ENCODE measurements at regions not wholly inside any gene's neighbourhood (a gene's known extent, or its start where the extent isn't known, plus 50 kb on each side); places are given as distances from the start of the nearest gene placed in this dataset.

DNA sequence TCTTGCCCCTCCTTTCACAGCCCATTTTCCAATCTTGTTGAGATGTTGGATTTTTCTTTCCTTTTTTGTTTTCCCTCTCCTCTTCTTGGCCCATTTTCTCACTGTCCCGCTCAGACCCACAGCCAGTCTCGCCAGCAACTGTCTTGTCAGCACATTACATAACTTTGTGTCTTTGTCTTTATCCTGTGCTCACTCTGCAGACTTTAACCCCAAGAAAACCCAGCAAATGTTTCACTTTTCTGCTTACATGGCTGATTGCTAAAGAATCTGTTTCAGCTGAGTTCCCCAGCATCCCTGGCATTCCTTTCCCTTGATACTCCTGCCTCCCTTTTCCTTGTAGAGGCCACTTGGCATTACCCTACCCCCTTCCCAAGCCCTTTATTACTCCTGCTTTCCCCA lies 74.6 kb downstream of the ZNF648 start:
- 78 to 85% methylated on average over 2 of the region's 2 CpGs for WGBS, 2 donors
- Histone ChIP-seq H3K36me3 (no peaks in the 10 kb centered on the region), H3K9me3 (no peaks in the 10 kb centered on the region), H3K4me3 (no peak overlapping the region), H3K4me1 (no peaks in the 10 kb centered on the region), H3K27me3 (no peaks in the 10 kb centered on the region), H3K27ac (no peak overlapping the region)
- DNase-seq (no peak), FAIRE-seq (no peak), ATAC-seq (no peak)
- TF ChIP-seq CTCF (IDR thresholded peaks at IDR 0.05): no peak
- intact Hi-C loops (cut with DNase I): no loop called here

DNA sequence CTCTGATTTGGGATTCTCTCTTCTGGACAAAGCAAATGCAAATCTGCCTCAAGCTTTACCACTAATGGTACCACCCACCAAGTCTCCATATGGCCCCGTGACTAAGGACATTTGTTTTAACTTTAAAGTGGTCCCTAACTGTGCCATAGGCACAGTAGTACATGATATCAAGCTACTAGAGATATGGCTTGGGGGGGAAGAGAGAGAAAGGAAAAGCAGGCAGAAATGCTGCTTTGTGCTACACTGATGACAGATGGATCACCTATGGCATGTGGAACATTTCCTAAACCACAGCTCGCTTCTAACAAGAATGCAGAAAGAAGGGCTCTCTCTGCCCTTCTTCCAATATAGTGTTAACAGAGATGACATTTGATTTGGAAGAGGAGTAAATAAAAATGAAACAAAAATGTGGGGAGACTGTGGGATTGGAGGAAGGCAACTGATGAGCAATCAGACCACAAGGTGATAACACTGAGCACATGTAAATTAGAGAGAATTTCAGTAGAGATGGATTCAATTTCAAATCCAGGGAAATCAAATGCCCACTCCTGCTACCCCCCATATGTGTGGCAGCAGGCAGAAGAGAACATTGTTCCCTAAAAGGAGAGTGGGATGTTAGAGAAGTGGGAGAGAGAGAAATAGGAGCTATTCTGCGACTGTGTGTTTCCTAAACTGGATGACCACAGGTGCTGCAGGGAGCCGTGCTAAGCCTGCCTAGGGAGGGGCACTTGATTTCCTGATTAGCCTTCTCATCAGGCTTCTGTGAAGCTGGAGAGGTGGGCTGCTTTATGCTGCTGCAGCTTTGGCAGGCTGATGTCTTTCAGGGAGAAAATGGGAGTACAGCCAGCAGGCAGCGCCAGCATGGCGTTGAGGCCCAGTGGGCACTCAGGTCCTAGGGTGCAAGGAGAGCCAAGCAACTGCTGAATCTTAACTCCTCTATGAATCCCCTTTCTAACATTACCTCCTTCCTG lies 75.3 kb downstream of the ZNF648 start:
- no peak overlapping the region for H3K4me3 ChIP-seq
- no peak for DNase-seq
- WGBS, 2 donors: 70 to 78% methylated on average over 6 of the region's 6 CpGs
- ATAC-seq: no peak
- H3K4me1 ChIP-seq: no peaks in the 10 kb centered on the region
- H3K27me3 ChIP-seq: no peaks in the 10 kb centered on the region
- H3K36me3 ChIP-seq: no peaks in the 10 kb centered on the region
- no peak for FAIRE-seq
- intact Hi-C loops (cut with DNase I): no loop called here
- no peak overlapping the region for H3K27ac ChIP-seq
- H3K9me3 ChIP-seq: no peaks in the 10 kb centered on the region
- TF ChIP-seq CTCF (IDR thresholded peaks at IDR 0.05): no peak

GRCh38 chr1:181985281-181985680 lies 76.2 kb downstream of the ZNF648 start:
- Histone ChIP-seq H3K27me3 (no peaks in the 10 kb centered on the region), H3K27ac (no peak overlapping the region), H3K4me1 (no peaks in the 10 kb centered on the region), H3K36me3 (no peaks in the 10 kb centered on the region), H3K9me3 (no peaks in the 10 kb centered on the region), H3K4me3 (no peak overlapping the region)
- no peak for TF ChIP-seq CTCF (IDR thresholded peaks at IDR 0.05)
- FAIRE-seq (no peak), DNase-seq (no peak), ATAC-seq (no peak)
- intact Hi-C loops (cut with DNase I): no loop called here
- 86 to 93% methylated on average over 3 of the region's 3 CpGs for WGBS, 2 donors

DNA sequence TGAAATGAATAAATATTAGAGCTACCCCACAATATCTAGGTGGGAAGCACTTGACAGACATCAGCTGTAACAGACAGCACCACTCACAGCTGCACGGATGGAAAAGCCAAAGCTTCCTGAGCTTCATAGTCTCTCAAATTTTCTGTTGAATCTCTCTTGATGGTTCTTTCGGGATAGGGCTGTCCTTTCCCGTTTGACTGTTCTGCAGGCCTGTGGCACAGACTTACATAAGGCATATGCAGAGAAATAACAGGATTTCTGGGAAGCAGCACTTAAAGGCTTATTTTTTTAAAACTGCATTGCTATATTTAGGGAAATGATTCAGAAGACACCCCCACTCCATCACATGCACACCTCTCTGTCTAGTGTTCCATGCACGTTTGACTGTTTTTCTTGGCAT lies 77.5 kb downstream of the ZNF648 start:
- H3K4me1 ChIP-seq: no peaks in the 10 kb centered on the region
- no peak for DNase-seq
- intact Hi-C loops (cut with DNase I): no loop called here
- H3K4me3 ChIP-seq: no peak overlapping the region
- no peaks in the 10 kb centered on the region for H3K36me3 ChIP-seq
- no peaks in the 10 kb centered on the region for H3K27me3 ChIP-seq
- no peaks in the 10 kb centered on the region for H3K9me3 ChIP-seq
- 45 to 47% methylated on average over 4 of the region's 4 CpGs for WGBS, 2 donors
- no peak for FAIRE-seq
- ATAC-seq: no peak
- no peak for TF ChIP-seq CTCF (IDR thresholded peaks at IDR 0.05)
- no peak overlapping the region for H3K27ac ChIP-seq

GRCh38 chr1:181981821-181982220 lies 79.7 kb downstream of the ZNF648 start:
- ATAC-seq (no peak), DNase-seq (no peak), FAIRE-seq (no peak)
- H3K27ac ChIP-seq: no peak overlapping the region
- no peak for TF ChIP-seq CTCF (IDR thresholded peaks at IDR 0.05)
- intact Hi-C loops (cut with DNase I): no loop called here
- no peaks in the 10 kb centered on the region for H3K4me1 ChIP-seq
- no peaks in the 10 kb centered on the region for H3K27me3 ChIP-seq
- H3K9me3 ChIP-seq: no peaks in the 10 kb centered on the region
- no peak overlapping the region for H3K4me3 ChIP-seq
- no peaks in the 10 kb centered on the region for H3K36me3 ChIP-seq
- WGBS, 2 donors: 73 to 90% methylated on average over 4 of the region's 4 CpGs

All from pancreas (tissue), 10 donors.